K562 (cell line): ENCODE measurements at regions not wholly inside any gene's neighbourhood (a gene's known extent, or its start where the extent isn't known, plus 50 kb on each side); places are given as distances from the start of the nearest gene placed in this dataset.

ENCODE experiments used
- ATAC-seq: fragments of 200-7000 bp; cut with Tn5 transposase; 3 replicates; pipeline ENCODE4 v1.9.1; 2020; ENCODE audit warnings: moderate library complexity
- BruUV-seq: library from RNA; stranded (reverse); fragments of 400-500 nt; replicated peaks from 2 replicates; lab custom pipeline; 2021; lab: Mats Ljungman, UMichigan
- CTCF ChIA-PET: fragments of 300-600 bp; formaldehyde crosslinking; extraction: SDS; loops from one replicate; lab custom pipeline; 2021; ENCODE audit warnings: low intra/inter-chr PET ratio; lab: Yijun Ruan, JAX
- POLR2A ChIA-PET: fragments of 300-600, 350-650 bp; sonication (Branson Sonifier 250); formaldehyde crosslinking; extraction: SDS; loops from one replicate; lab custom pipeline; 2021; ENCODE audit warnings: antibody characterized with exemption, inconsistent platforms; lab: Yijun Ruan, JAX
- DNase-seq, 4 experiments: peaks; one replicate each; pipeline versions ENCODE4 v3.0.0 to v3.0.0-alpha.2; 2011 to 2018; ENCODE audit warnings: low spot score in 3 of 4, mixed read lengths in 3 of 4; ENCODE audit errors: extremely low read depth in 1 of 4
- FAIRE-seq: peaks from 2 replicates; lab custom pipeline; 2011; peaks lifted over from hg19 to GRCh38; lab: Jason Lieb, UNC
- H2AFZ ChIP-seq: 2 replicates; pipeline ENCODE4 v1.6.0; 2011; ENCODE audit warnings: low read depth, low read length, control low read depth, inconsistent platforms
- H3K27ac ChIP-seq: fragments of 200-600 bp; 3 replicates; pipeline ENCODE4 v1.8.0; 2011; ENCODE audit warnings: low read depth, mild to moderate bottlenecking, control low read depth, inconsistent platforms, low read length, moderate library complexity, mixed read lengths; ENCODE audit errors: extremely low read depth
- H3K27me3 ChIP-seq, 2 experiments: fragments of 300-600 bp in 1 of 2; 2 replicates in 1 of 2; 3 replicates in 1 of 2; pipeline versions ENCODE4 v1.6.0 to v1.8.0; 2011; ENCODE audit warnings: inconsistent platforms in 2 of 2, low read length in 2 of 2, mild to moderate bottlenecking in 1 of 2, mixed read lengths in 1 of 2, moderate library complexity in 1 of 2; ENCODE audit not compliant: control insufficient read depth in 2 of 2, insufficient read depth in 2 of 2
- H3K36me3 ChIP-seq: fragments of 300-600 bp; 3 replicates; pipeline ENCODE4 v1.8.0; 2011; ENCODE audit warnings: mild to moderate bottlenecking, low read length, inconsistent platforms; ENCODE audit not compliant: control insufficient read depth, insufficient read depth
- H3K4me1 ChIP-seq, 2 experiments: fragments of 200-600 bp in 1 of 2; replicated peaks in 1 of 2; 2 replicates in 1 of 2; 3 replicates in 1 of 2; pipeline versions ENCODE4 v1.5.1 to v1.8.0; 2011; ENCODE audit warnings: inconsistent platforms in 2 of 2, low read length in 2 of 2, mild to moderate bottlenecking in 1 of 2, mixed read lengths in 1 of 2, moderate library complexity in 1 of 2; ENCODE audit not compliant: control insufficient read depth in 2 of 2, insufficient read depth in 2 of 2
- H3K4me2 ChIP-seq: 2 replicates; pipeline ENCODE4 v1.6.1; 2011; ENCODE audit warnings: low read length, control low read depth, inconsistent platforms, mixed read lengths; ENCODE audit not compliant: insufficient read depth
- H3K4me3 ChIP-seq: fragments of 200-600 bp; sonication (generic), shearing (Covaris generic); 2 replicates; pipeline ENCODE4 v1.5.1; 2016; ENCODE audit warnings: control low read depth, inconsistent platforms
- H3K79me2 ChIP-seq: fragments of 200-600 bp; 3 replicates; pipeline ENCODE4 v1.8.0; 2011; ENCODE audit warnings: low read length, inconsistent platforms; ENCODE audit not compliant: control insufficient read depth, insufficient read depth
- H3K9ac ChIP-seq, 2 experiments: 2 replicates each; pipeline versions ENCODE4 v1.6.0 to v1.6.1; 2011; ENCODE audit warnings: low read depth in 2 of 2, low read length in 2 of 2, control low read depth in 1 of 2, inconsistent platforms in 1 of 2, mild to moderate bottlenecking in 1 of 2, mixed read lengths in 1 of 2; ENCODE audit not compliant: insufficient read depth in 1 of 2
- H3K9me1 ChIP-seq: one replicate; pipeline ENCODE4 v1.6.0; 2011; ENCODE audit warnings: inconsistent platforms, mild to moderate bottlenecking, low read length, moderate library complexity; ENCODE audit not compliant: control insufficient read depth, insufficient read depth
- H3K9me3 ChIP-seq: replicated peaks from 2 replicates; pipeline ENCODE4 v1.5.1; 2011; ENCODE audit warnings: low read depth, low read length, inconsistent platforms; ENCODE audit not compliant: control insufficient read depth, insufficient read depth
- H4K20me1 ChIP-seq: replicated peaks from 2 replicates; pipeline ENCODE4 v1.6.1; 2011; ENCODE audit warnings: low read length, inconsistent platforms, mixed read lengths; ENCODE audit not compliant: control insufficient read depth, insufficient read depth
- ARNT ChIP-seq, 2 experiments: fragments of 450-650 bp; IDR thresholded peaks; 2 replicates each; pipeline ENCODE4 v1.6.1; 2016; ENCODE audit warnings: mild to moderate bottlenecking in 1 of 2
- BMI1 ChIP-seq: fragments of 150-350 bp; IDR thresholded peaks from 2 replicates; pipeline ENCODE4 v1.6.1; 2014; ENCODE audit warnings: low read length
- DNMT1 ChIP-seq: fragments of 450-650 bp; IDR thresholded peaks from 2 replicates; pipeline ENCODE4 v1.6.1; 2016; ENCODE audit warnings: antibody characterized with exemption, mild to moderate bottlenecking
- ESRRB ChIP-seq: fragments of 250-450 bp; sonication (Bioruptor Pico); IDR thresholded peaks from 2 replicates; pipeline ENCODE4 v1.5.0; 2020; ENCODE audit warnings: mild to moderate bottlenecking, moderate library complexity, borderline replicate concordance
- MECOM ChIP-seq: fragments of 250-450 bp; sonication (Bioruptor Pico); IDR thresholded peaks from 2 replicates; pipeline ENCODE4 v1.8.0; 2022; ENCODE audit warnings: inconsistent platforms
- SRSF9 ChIP-seq: fragments of 200-400 bp; formaldehyde crosslinking; IDR thresholded peaks from 2 replicates; pipeline ENCODE4 v1.6.1; 2017; ENCODE audit warnings: low read depth, low read length, borderline replicate concordance
- TCF15 ChIP-seq: fragments of 250-450 bp; sonication (Bioruptor Pico); IDR thresholded peaks from 2 replicates; pipeline ENCODE4 v1.8.0; 2022; ENCODE audit warnings: moderate library complexity, mild to moderate bottlenecking, inconsistent platforms
- ZNF23 ChIP-seq: fragments of 250-450 bp; sonication (Bioruptor Pico); IDR thresholded peaks from 2 replicates; pipeline ENCODE4 v1.4.0; 2020; ENCODE audit warnings: mild to moderate bottlenecking
- ZNF511 ChIP-seq: sonication (generic); formaldehyde crosslinking; IDR thresholded peaks from 2 replicates; pipeline ENCODE4 v1.8.0; 2022; ENCODE audit warnings: mild to moderate bottlenecking, missing genetic modification reagents
- ZNF780A ChIP-seq: fragments of 250-450 bp; sonication (Bioruptor Pico); IDR thresholded peaks from 2 replicates; pipeline ENCODE4 v1.5.0; 2021; ENCODE audit warnings: mild to moderate bottlenecking
- WGBS: fragments of 100-300 bp; shearing (Covaris generic); methylation state at CpG from one replicate; pipeline ENCODE4 v1.1.6; 2016; ENCODE audit warnings: low coverage, mixed read lengths; ENCODE audit not compliant: insufficient coverage; ENCODE audit errors: missing lambda C conversion rate; 5-methylcytosine and 5-hydroxymethylcytosine counted together
- in situ Hi-C: fragments of 300-500 bp; cut with MboI; formaldehyde crosslinking; loops from 4 replicates; pipeline ENCODE4 v1.15.0; 2018; ENCODE audit warnings: inconsistent platforms, mixed read lengths
- intact Hi-C: fragments of 100-400 bp; cut with micrococcal nuclease; formaldehyde crosslinking; loops from 2 replicates; pipeline ENCODE4 v1.14.2; 2022

- H3K27me3 ChIP-seq: no peaks in the 10 kb centered on the region
- no peaks in the 10 kb centered on the region for H3K9me3 ChIP-seq
- whole genome bisulfite sequencing: 0% methylated on average over 2 of the region's 2 CpGs
- H4K20me1 ChIP-seq: no peaks in the 10 kb centered on the region; the same call in 1 of the 2 replicates
- ChIA-PET CTCF (no interaction called here), POLR2A (no interaction called here)
- H3K27ac ChIP-seq: no peak overlapping the region
- H3K79me2 ChIP-seq: no peaks in the 10 kb centered on the region
- no peaks in the 10 kb centered on the region for H3K4me1 ChIP-seq
- FAIRE-seq: no peak
- in situ Hi-C loops (no loop called here), intact Hi-C loops (no loop called here)
- peaks cover 3% of the 10 kb centered on the region for H3K9me1 ChIP-seq
- no peaks in the 10 kb centered on the region for H3K36me3 ChIP-seq
- H3K4me3 ChIP-seq: no peak overlapping the region
- ATAC-seq: no peak
- no peak for DNase-seq
- BruUV-seq: no TSS peak
- H3K9ac ChIP-seq: no peak overlapping the region
- no peak overlapping the region for H3K4me2 ChIP-seq
- H2AFZ ChIP-seq: no peak overlapping the region
- TF ChIP-seq ZNF511 (CRISPR knock-in tag) (no peak), ZNF780A (CRISPR knock-in tag) (no peak)
- TF ChIP-seq, all 486 proteins: peak for 0
These were observed 180.4 kb upstream of the ROPN1 start for GRCh38 chr3:124172283-124172682.

- ATAC-seq: no peak
- intact Hi-C loops: no loop called here
- TF ChIP-seq ARNT (IDR thresholded peaks at IDR 0.05): no peak
- no peak for TF ChIP-seq ZNF23 (CRISPR knock-in tag)
- TF ChIP-seq BMI1: no peak
- TF ChIP-seq SRSF9: no peak
- TF ChIP-seq TCF15 (CRISPR knock-in tag): no peak
- TF ChIP-seq MECOM (CRISPR knock-in tag): no peak
- TF ChIP-seq ESRRB: no peak
- no peak for TF ChIP-seq DNMT1
- Histone ChIP-seq H3K4me1 (no peaks in the 10 kb centered on the region), H3K4me2 (no peak overlapping the region), H3K79me2 (no peaks in the 10 kb centered on the region), H4K20me1 (no peaks in the 10 kb centered on the region; the same call in 1 of the 2 replicates), H3K9me1 (peaks cover 3% of the 10 kb centered on the region), H3K9me3 (no peaks in the 10 kb centered on the region), H3K36me3 (no peaks in the 10 kb centered on the region), H3K9ac (no peak overlapping the region), H3K27ac (no peak overlapping the region), H3K27me3 (no peaks in the 10 kb centered on the region), H2AFZ (no peak overlapping the region), H3K4me3 (no peak overlapping the region)
- in situ Hi-C loops: no loop called here
- BruUV-seq: no TSS peak
- POLR2A ChIA-PET: no interaction called here
- no peak for FAIRE-seq
- DNase-seq: no peak
- CTCF ChIA-PET: no interaction called here
These were observed 180.9 kb upstream of the ROPN1 start for GRCh38 chr3:124172816-124173215.
